KBM-7 (cell line): ENCODE measurements at regions not wholly inside any gene's neighbourhood (a gene's known extent, or its start where the extent isn't known, plus 50 kb on each side); places are given as distances from the start of the nearest gene placed in this dataset.

Experiments used
- DNase-seq: peaks from one replicate; pipeline ENCODE4 v3.0.0-alpha.2; 2015
- in situ Hi-C: fragments of 300-500 bp; cut with MboI; formaldehyde crosslinking; loops from 2 replicates; pipeline ENCODE4 v1.14.3; 2020; ENCODE audit warnings: low sequenced_read_pairs, low pct_unique_long_range_greater_than_20kb, mixed read lengths

DNA sequence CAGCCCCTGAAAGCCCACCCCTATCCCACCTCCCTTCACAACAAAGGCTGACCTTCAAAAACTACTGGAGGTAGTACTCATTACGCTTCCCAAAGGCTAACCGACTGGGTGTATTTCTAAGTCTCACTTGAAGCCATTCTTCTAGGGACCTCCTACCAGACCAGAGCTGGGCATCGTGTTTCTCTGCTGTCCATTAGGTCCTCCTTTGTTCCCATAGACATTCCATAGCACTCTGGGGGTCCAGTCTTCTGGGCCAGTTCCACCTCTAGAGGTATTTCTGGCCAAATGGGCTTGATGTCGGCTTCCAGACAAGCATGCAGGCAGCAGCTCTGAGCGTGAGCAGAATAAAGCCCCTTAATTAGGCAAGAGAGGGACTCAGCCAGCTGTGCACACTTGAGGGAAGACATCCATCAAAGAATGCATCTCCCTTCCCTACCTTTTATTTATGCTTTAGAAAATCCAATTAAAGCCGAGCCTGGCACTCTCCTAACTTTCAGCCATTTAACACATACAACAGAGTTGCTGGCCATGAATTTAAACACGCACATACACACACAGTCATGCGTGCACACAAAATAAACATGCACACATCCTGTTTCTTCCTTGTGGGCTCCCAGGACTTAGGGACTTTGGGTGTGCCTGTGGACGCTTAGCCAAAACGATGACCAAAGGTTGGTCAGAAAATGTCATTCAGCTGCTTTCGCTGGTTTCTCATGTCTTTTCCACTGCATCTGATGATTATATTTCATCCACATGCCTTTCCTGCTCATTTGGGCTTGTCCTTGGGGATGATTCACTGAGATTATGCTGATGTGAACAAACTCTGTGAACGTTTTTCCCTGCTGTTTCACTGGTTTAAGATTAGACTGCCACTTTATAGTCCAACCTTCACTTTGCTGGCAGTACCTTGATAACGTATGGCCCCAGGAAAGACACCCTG, 362.0 kb upstream of the NFE2L3 start:
- in situ Hi-C loops = no loop called here
- no peak for DNase-seq

DNA sequence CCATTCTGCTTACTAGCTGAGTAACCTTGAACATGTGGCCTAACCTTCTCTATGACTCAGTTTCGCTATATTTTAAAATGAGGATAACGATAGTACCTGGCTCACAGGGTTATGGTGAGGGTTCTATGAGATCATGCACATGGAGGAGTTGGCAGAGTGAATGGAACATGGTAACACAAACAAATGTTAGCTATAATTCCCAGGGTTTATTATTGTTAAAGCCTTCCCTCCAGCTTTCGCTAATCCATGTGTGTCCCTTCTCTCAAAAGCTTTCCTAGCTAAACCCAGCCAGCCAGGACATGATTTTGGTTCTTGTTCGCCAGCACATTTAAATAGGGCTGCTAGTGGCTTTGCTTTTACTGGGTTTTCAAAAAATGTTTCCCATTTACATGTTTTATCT, 361.0 kb upstream of the NFE2L3 start:
- no peak for DNase-seq
- in situ Hi-C loops = no loop called here

DNA sequence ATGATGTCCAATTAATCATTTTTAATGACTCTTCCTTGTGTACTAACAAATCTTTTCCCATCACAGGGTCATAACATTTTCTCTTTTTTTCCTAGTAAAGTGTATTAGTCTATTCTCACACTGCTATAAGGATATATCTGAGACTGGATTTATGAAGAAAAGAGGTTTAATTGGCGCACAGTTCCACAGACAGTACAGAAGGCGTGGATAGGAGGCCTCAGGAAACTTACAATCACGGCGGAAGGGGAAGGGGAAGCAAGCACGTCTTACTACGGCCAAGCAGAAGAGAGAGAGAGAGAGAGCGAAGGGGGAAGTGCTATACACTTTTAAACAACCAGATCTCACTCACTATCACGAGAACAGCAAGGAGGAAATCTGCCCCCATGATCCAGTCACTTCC, 359.4 kb upstream of the NFE2L3 start:
- peak; percentile 2 for DNase-seq
- in situ Hi-C loops = no loop called here

DNA sequence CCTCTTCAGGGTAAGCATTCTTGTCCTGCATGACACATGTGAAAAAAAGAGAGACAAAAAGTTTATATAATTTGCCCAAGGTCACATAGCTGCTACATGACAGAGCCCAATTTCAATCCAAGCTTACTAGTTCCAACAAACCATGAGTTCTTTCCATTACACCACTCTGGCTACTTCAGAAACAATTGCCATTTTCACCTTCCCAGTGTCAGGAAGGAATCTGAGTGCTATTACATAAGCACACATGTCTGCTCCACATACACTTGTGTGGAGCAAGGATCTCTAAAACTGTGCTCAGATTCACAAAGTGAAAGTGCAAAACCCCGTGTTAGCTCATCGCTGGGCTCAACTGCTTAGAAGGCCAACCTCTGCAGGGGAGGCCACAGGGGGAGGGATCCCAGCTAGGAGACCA, 356.2 kb upstream of the NFE2L3 start:
- no peak for DNase-seq
- in situ Hi-C loops = no loop called here

DNA sequence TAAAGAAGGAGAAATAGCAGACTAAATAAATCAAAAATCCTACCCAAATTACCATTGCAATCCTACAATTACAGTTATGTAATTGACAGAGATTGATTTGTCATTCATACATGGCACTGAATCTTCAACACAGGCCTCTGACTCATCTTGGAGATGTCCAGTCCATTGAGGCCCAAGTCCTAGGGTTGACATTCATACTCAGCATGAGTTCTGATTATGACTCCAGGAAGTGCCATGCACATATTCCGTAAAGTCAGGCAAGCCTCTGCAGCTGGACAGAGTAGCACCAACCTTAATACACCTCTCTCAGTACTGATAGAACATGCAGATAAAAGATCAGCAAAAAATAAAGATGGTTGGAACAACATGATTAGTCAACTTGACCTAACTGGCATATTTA, 353.7 kb upstream of the NFE2L3 start:
- DNase-seq = no peak
- in situ Hi-C loops = no loop called here

DNA sequence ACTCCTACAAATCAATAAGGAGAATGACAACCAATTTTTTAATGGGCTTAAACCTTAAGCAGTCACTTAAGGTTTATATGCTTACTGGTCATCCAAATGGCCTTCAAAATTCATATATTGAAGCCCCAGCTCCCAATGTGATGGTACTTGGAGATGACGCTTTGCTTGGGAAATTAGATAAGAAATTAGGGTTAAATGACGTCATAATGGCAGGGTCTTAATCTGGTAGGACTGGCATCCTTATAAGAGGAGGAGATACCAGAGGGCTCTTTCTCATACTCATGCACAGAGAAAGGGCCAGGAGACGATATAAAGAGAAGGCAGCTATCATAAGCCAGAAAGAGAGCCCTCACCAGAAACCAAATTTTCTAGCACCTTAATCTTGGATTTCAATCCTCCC, 350.8 kb upstream of the NFE2L3 start:
- in situ Hi-C loops = no loop called here

DNA sequence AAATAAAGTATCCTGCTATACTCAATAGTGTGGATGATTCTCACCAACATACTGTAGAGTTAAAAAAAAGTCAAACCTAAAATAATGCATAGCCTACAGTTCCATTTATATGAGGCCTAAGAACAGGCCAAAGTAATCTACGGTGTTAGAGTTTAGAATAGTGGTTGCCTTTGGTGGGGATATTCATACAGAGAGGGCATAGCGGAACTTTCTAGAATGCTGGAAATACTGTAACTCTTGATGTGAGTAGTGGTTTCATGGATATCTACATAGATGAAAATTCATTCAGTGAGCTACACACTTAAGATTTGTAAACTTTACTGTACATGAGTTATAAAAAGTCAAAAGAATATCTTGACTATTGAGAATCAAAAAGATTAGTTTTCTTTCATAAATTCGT, 349.9 kb upstream of the NFE2L3 start:
- in situ Hi-C loops = no loop called here
- DNase-seq = no peak

More for the DNA sequence above, 350.8 kb upstream of the NFE2L3 start:
- no peak for DNase-seq

DNA sequence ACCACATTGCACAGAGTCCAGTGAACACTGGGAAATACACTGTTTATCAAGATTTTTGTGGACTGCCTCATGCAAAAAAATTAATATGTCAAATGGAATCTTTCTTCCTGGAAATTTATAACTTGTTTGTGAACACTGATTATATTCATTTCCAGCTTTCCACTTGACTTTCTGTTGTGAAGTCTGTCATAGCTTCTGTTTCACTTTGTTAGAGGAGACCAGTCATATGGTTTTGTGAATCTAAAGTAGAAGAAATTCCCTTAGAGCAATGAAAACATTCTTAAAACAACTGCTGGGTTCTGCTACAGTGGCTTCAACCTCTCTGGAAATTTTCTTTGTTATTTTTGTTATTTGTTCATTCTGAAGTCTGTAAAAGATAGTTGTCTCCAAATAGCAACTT, 349.5 kb upstream of the NFE2L3 start:
- in situ Hi-C loops = no loop called here
- DNase-seq = no peak

DNA sequence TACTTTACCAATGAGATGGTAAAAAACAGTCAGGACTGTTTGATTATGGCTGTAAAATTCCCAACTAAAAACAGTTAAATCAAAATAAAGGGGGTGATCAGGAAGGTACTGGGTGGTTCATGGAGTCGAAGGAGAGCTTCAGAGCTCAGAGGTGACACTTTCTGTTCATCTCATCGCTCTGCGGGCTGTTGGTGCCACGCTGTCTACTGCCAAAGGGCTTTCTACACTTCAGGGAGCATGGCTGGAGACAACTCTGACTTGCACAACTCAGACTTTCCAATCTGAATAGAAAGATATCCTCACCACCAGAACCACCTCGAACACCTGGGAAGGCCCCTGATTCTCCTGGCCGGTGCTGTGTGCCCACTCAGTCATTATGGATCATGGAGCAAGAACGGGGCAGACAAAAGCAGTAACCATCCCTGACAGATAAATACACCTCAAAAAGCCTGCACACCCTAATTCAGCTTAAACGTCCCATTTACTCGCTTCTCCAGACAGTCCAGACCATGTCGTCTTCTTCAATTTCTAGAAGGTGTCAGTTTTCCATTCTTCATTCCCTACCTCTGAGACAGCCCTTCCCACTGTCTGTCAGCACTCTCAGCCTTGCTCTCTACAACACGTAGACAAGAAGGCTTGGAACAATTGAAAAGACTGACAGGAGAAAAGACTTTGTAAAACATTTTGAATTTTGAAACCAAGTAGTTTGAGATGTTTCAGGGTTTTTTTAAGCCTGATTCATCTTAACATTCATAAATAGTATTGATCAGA, 348.7 kb upstream of the NFE2L3 start:
- in situ Hi-C loops = no loop called here
- no peak for DNase-seq

DNA sequence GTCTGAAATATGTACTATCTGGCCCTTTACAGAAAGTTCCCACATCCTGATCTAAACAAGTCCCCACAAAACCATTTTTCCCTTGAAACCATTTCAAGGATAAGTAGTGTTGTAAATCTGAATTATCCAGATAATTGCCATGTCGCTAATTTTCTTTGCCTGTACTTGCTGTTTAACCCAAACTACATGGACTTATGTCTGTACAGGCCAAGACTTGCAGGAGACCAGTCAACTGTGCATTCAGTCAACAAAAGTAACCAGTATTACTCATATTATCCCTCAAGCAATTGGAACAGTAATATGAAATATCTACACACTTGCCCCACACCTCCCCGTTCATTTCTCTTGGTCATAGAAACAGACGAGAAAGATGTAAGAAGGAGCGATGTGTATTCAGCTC, 347.8 kb upstream of the NFE2L3 start:
- no peak for DNase-seq
- in situ Hi-C loops = no loop called here

DNA sequence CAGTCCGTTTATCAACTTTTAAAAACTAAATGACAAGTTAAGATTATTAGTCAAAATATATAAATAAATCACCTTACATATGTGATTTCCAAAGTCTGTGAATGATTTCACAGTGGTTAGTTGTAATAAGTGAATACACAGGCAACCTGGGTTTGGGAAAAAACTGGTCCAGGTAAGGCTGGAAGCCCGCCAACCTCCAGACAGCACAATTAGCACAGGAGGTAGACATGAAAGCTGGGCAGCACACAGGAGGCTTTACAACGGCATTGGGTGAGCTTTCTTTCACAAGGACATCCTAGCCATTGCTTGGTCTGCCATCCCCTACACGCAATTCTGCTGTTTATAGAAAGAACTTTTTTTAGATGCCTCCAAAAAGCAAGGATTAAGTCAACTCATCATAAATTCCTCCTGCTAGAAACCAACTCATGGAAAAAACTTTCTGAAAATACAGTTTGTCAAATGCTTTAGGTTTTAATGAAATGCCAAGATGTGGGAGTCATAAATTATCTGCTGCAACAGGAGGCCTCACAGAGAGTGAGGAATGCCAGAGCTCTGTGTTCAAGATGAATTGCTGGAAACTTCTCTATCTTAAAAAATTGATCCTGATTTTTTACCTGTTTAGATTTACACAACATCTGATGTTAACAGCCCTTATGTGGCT, 346.8 kb upstream of the NFE2L3 start:
- in situ Hi-C loops = no loop called here

DNA sequence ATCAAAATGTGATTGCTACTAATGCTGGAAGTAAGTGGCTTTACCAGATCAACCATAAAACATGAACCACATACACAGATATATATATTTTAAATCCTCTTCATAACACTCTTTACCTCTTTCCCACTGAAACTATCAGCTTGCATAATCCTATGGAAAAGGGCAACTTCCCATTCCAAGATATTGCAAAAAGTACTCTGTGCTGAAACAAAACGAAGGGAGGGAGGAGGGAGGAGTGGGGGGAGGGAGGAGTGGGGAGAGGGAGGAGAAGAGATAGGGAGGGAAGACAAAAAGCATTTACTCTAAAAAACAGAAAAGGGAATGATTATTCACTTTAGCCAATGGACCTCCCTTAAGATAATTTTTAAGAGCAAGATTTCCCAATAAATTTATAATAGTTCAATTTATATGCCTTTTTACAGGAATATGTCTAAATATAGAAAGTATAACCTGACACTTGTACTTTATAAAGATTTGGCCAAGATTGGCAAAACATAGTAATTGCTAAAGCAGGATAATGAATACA, 344.8 kb upstream of the NFE2L3 start:
- DNase-seq = no peak
- in situ Hi-C loops = no loop called here

More for the DNA sequence above, 346.8 kb upstream of the NFE2L3 start:
- DNase-seq = no peak

DNA sequence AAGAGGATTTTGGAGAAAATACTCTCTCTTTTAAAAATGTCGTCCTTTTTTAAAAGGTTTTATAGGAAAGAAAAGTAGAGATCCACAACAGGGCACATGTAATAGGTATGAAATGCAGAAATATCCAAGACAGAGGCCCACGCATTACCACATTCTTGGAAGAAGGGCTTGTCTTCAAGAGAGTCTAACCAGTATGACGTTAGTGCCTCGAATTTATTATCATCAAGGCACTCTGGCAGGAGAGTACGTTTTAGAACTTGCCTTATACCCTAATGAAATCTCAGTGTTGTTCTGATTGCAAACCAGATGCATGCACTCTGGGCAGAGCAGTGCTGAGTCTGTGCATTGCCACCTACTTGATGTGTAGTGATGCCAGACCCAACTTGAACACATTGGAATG, 342.6 kb upstream of the NFE2L3 start:
- no peak for DNase-seq
- in situ Hi-C loops = no loop called here

DNA sequence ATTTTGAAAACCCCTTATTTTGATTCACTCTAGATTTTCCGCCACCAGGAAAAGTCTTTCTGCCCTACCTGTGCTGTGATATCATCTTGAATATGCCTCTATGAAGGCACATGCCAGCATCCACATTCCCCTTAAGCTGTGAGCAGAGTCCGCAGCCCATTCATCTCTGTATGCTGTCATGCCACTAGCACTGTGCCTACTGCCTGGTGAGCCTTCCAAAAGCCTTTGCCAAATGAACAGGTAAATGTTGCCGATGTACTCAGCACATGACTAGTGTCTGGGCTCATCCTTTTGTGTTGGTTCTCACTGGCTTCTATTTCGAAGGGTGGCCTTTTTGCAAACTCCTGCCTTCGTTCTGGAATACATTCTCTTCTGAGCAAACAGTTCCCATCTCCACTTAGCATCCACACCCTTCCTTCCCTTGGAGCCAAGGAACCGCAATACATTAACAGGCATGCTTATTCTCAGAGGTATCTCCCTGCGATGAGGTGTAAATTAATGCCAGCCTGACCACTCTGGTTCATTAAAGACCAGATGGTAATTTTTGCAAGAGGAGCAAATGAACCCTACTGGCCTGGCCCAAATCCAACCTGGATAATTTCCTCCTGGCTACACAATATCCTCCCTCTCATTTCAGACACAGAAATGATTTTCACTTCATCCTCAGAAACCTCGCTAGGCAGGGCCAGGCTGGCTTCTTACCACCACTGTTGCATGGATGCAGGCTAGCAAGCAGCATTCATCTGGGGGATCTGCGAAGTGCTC, 339.7 kb upstream of the NFE2L3 start:
- in situ Hi-C loops = no loop called here
- DNase-seq = no peak

DNA sequence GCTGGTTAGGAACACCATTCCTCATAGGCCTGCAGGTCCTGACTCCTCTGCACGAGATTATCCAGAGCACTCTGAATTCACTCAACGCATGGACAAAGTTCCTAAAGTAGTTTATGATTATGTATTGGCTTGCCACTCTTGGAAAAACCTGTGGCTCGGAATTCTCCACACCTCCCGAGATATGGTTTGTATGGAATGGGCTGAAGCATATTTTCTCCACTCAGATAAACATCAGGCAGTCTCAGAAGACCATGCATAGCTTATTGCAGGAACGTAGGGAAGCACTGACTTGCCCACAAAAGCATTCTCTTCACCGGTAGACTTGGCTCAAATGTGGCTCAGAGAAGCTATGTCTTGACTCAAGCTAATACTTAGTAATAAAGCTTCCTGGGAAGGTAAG, 338.6 kb upstream of the NFE2L3 start:
- in situ Hi-C loops = no loop called here
- DNase-seq = no peak

DNA sequence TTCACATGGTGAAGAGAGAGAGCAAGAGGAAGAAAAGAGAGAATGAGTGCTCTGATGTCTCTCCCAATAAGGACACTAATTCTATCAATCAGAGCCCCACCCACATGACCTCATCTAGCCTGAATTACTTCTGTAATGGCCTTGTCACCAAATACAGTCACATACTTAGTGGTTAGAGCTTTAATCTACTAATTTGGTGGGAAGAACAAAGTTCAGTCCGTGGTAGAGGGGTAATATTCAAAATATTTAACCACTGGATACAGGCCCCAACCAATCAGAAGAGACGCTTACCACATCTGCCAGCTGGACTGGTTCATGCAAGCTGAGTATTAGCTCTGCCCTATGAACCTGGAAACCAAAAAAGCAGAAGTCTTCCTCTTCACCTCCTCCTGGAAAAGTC, 336.3 kb upstream of the NFE2L3 start:
- in situ Hi-C loops = no loop called here
- no peak for DNase-seq

DNA sequence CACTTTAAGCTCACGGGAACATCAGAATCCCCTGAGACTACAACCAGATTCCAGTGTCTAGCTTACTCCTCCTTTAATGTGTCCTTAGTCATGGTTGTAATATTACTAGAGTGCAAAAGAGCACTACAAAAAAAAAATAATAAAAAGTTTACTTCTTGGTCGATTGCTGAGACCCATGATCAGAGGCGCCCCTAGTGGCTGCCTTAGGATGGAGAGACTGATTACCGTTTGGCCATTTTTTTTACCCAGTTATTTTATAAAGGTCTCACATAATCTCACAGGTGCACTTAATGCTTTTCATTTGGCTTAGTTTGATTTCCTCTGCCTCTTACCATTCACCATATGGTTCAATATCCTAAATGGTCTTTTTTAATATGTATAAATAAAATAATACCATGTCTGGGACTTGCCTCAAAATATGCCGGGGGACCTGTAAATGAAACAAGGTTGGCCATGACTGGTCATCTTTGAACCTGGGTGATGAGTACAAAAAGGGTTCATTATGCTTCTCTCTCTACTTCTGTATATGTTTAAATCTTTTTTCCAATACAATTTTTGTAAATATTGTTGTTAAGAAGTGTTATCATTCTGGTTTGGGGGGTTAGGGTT, 331.5 kb upstream of the NFE2L3 start:
- in situ Hi-C loops = no loop called here

DNA sequence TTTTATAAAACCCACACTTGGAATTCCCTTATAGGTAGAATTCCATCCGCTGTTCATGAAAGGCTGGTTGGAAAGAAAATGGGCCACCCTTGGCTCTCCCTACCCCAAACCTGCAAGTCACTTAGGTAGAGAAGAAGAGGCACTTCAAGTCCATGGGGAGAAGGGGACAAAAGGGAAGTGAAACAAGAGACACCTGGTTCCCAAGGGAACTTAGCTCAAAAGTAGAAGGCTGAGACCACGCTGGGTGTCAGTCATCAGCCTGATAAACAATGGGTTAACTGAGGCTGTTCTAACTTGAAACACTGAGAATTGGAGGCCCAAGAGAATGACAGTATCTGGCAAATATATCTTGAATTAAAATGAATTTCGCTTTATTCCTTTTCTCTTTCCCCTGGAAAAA, 330.8 kb upstream of the NFE2L3 start:
- in situ Hi-C loops = no loop called here
- DNase-seq = no peak

More for the DNA sequence above, 331.5 kb upstream of the NFE2L3 start:
- DNase-seq = no peak

DNA sequence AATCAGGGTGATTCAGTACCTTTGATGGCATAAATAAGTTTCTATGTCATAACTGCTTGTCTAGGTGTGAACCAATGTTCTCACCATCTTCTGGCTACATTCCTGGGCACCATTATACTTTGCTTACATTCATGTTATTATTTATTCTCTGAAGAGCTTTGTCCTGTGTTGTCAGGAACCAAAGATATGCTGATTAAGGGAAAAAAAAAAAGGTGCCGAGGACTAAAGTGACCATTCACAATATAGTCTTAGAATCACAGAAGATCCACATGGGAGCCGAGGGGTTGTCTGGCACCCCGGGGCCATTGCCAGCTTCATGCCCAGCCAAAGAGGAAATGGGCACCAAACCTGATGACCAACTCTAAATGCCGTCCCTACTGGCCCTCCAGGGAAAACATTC, 329.2 kb upstream of the NFE2L3 start:
- in situ Hi-C loops = no loop called here

More for the DNA sequence above, 329.2 kb upstream of the NFE2L3 start:
- DNase-seq = no peak
